HG02981 (cell line): ENCODE measurements at regions not wholly inside any gene's neighbourhood (a gene's known extent, or its start where the extent isn't known, plus 50 kb on each side); places are given as distances from the start of the nearest gene placed in this dataset.
"Not testable (repeated sequence)": the region's sequence is repeated elsewhere in the genome, so short reads cannot be mapped to it uniquely, and the experiment has no call there.

Experiments used
- ATAC-seq: cut with Tn5 transposase; IDR thresholded peaks from one replicate; pipeline ENCODE4 v1.9.1; 2021; ENCODE audit warnings: mild to moderate bottlenecking, moderate library complexity; ENCODE audit not compliant: unreplicated experiment

DNA sequence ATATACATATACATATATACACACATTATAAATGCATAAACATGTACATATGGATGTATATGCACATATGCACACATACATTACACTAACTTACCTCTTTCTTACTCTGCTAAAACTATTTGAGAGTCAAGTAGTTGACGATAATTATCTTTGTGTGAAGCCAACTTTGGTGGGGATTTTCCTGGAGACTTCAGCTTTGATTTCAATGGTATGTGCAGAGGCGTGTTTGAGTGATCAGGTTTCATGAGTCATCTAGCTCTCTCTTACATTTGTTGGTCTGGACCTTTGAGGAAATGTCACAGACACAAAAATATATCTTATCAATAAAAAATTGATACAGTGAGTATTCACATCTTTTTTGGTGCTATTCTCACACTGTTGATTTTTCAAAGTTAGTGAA is 769.1 kb upstream of the LUZP2 start:
- no peak for ATAC-seq

DNA sequence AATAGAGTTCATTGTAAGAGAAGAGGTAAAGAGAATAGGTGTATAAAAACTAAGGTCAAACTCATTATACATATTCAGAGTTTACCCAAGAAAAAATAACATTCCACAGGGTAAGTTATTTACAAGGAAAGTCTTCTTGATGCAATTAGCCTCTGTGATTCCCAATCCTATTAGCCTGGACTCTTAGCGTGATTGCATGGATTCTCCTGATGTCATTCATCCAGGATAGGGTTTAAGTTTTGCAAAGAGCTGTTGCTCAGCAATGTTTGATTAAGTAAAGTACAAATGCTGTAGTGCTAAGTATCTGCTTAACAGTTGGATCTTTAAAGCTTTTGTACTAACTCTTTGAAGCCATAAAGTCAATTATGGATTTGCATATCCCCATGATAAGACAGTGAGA is 767.8 kb upstream of the LUZP2 start:
- no peak for ATAC-seq

- ATAC-seq: no peak
Measured at GRCh38 chr11:23730307-23730998, 766.4 kb upstream of the LUZP2 start.

- ATAC-seq: no peak
Measured at GRCh38 chr11:23732026-23732425, 764.8 kb upstream of the LUZP2 start.

GRCh38 chr11:23746896-23747295 is 750.0 kb upstream of the LUZP2 start:
- ATAC-seq: no peak

GRCh38 chr11:23749762-23750430 is 747.0 kb upstream of the LUZP2 start:
- no peak for ATAC-seq

- no peak for ATAC-seq
Measured at GRCh38 chr11:23751280-23751679, 745.6 kb upstream of the LUZP2 start.

- ATAC-seq: no peak
Measured at GRCh38 chr11:23755076-23755475, 741.8 kb upstream of the LUZP2 start.

GRCh38 chr11:23755769-23756168 is 741.1 kb upstream of the LUZP2 start:
- no peak for ATAC-seq

GRCh38 chr11:23759489-23759888 is 737.4 kb upstream of the LUZP2 start:
- ATAC-seq: no peak

GRCh38 chr11:23764286-23764685 is 732.6 kb upstream of the LUZP2 start:
- no peak for ATAC-seq

DNA sequence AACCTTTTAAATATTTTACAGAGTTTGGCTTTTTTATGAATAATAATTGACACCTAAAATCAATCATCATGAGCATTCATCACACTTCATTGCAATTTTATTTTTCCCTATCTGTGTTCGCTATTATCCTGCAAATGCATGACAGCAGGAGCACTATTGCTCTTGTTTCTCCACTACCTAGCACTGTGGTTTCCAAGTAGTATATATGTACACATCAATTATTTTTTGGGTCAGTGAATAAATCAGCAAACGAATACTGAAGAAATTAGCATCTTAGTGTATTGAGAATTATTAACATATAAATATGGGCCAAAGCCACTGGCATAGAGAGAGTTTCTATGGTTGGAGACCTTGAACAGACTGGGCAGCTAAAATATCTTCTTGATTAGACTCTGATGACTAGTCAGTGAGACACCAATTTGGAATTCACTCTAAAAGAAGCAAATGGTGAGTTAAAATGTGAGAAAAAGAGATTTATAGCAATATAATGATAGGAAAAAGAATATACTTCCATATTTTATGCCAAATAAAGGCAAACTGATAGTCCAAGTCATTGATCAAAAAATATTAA is 731.1 kb upstream of the LUZP2 start:
- no peak for ATAC-seq

- ATAC-seq: no peak
Measured at GRCh38 chr11:23767576-23767975, 729.3 kb upstream of the LUZP2 start.

- ATAC-seq: no peak
Measured at GRCh38 chr11:23769214-23769613, 727.6 kb upstream of the LUZP2 start.

DNA sequence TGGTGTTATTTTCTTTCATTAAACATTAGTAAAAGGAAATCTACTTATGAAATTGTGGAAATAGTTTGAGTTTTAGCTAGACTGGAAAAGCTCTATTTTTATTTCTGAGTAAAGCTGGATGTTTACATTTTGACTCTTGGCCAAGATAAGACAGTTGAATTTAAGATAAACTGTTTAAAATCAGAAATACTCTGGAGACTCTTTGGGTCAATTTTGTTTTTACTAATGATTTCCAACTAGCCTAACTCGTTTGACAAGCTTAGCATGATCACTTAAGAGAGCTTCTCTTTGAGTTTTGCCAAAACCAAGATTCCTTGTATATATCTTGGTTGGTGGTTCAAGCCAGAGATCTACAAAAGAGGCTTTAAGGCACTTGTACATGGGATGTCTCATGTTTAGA is 724.8 kb upstream of the LUZP2 start:
- no peak for ATAC-seq

DNA sequence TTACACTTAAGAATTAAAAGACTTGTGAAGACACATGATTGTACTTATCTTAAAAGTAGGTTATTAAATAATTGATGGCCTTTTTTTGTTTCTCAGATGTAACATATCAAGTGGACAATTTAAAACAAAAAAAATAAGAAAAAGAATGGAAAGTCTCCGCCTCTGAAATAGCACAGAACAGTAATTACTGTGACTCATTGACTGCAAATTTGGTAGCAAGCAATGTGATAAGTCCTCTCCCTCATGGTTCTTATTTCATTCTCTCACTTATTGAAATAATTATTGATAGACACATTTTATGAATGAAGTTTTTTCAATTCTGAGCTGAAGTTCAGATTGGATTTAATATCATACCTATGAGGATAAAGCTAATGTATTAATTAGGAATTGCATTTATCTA is 717.9 kb upstream of the LUZP2 start:
- no peak for ATAC-seq

GRCh38 chr11:23780231-23780630 is 716.6 kb upstream of the LUZP2 start:
- no peak for ATAC-seq

GRCh38 chr11:23781803-23782560 is 714.9 kb upstream of the LUZP2 start:
- ATAC-seq: no peak

- ATAC-seq: not testable (repeated sequence)
Measured at GRCh38 chr11:23786974-23787373, 709.9 kb upstream of the LUZP2 start.

- ATAC-seq: no peak
Measured at GRCh38 chr11:23789200-23789853, 707.5 kb upstream of the LUZP2 start.

DNA sequence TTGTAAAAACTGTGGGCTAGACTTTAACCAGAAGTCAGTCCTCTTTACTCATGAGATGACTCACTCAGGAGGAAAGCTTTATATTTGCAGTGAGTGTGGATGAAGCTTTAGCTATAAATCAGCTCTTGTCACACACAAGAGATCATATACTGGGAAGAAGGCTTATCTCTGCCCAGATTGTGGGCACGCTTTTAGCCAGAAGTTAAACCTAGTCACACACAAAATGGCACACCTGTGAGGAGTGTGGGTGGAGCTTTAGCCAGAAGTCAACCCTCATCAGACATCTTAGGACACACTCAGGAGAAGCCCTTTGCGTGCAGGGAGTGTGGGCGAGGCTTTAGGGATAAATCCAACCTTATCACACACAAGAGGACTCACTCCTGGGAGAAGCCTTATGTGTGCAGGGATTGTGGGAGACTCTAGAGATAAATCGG is 706.9 kb upstream of the LUZP2 start:
- no peak for ATAC-seq
